Left lung (tissue), 4 donors: ENCODE measurements at regions not wholly inside any gene's neighbourhood (a gene's known extent, or its start where the extent isn't known, plus 50 kb on each side); places are given as distances from the start of the nearest gene placed in this dataset.

Experiments used
- ATAC-seq: fragments of 200-7000 bp; cut with Tn5 transposase; one replicate; pipeline ENCODE4 v1.9.1; 2020; ENCODE audit warnings: moderate library complexity
- DNase-seq, 4 donors: peaks; one replicate each; pipeline ENCODE4 v3.0.0-alpha.2; 2013 to 2020
- H3K27ac ChIP-seq, 2 donors: fragments of 200-600 bp; sonication (generic) in 1 of 2; one replicate each; pipeline versions ENCODE4 v1.5.0 to v1.8.0; 2020 to 2021
- H3K27me3 ChIP-seq, 2 donors: fragments of 200-600 bp; sonication (generic) in 1 of 2; one replicate each; pipeline versions ENCODE4 v1.5.0 to v1.8.0; 2020 to 2021
- H3K36me3 ChIP-seq, 2 donors: fragments of 200-600 bp; sonication (generic) in 1 of 2; one replicate each; pipeline versions ENCODE4 v1.5.0 to v1.8.0; 2020 to 2021
- H3K4me1 ChIP-seq, 2 donors: fragments of 200-600 bp; one replicate each; pipeline ENCODE4 v1.8.0; 2021
- H3K4me3 ChIP-seq, 2 donors: fragments of 200-600 bp; sonication (generic) in 1 of 2; one replicate each; pipeline versions ENCODE4 v1.5.0 to v1.8.0; 2020 to 2021; ENCODE audit warnings: mild to moderate bottlenecking in 1 of 2
- H3K9me3 ChIP-seq, 2 donors: fragments of 200-600 bp; sonication (generic) in 1 of 2; one replicate each; pipeline versions ENCODE4 v1.5.0 to v1.8.0; 2020 to 2021
- intact Hi-C, 2 donors: fragments of 100-400 bp; cut with DNase I; formaldehyde crosslinking; loops; one replicate each; pipeline versions ENCODE4 v1.11.2 to v1.14.2; 2022
- TF ChIP-seq, protein P1 (sequence below), 2 donors: fragments of 200-600 bp; sonication (generic) in 1 of 2; IDR thresholded peaks; one replicate each; pipeline versions ENCODE4 v1.5.0 to v1.8.0; 2021; ENCODE audit warnings: antibody characterized with exemption in 2 of 2
- donor health status: DM: no; HTN: yes; CAD: no.
- donor health status: DM: no; HTN: no; CAD: no.

DNA sequence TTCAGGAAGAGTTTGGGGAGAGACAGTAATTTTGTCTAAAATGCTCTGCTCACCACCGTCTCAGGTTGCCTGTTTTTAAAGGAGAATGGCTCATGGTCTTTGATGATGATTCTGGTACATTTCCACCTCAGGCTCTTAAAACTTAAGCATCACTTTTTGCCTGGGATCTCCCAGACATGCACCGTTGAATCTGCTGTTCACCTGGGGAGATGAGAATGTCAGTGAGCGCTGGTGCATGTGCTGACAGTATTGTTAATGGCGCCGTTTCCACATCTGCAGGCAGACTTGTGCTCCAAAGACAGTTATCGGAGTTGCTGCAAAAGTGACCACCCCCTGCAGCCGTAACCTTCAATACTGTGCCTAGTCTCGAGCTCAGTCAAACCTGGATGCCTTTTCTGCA lies 219.0 kb upstream of the TPM1 start:
- intact Hi-C loops, result no loop called here
- ATAC-seq (no peak), DNase-seq (no peak)
- Histone ChIP-seq H3K27me3 (no peaks in the 10 kb centered on the region), H3K4me3 (no peak overlapping the region), H3K4me1 (no peaks in the 10 kb centered on the region), H3K27ac (no peak overlapping the region), H3K9me3 (no peaks in the 10 kb centered on the region), H3K36me3 (no peaks in the 10 kb centered on the region)
- TF ChIP-seq, protein P1, sequence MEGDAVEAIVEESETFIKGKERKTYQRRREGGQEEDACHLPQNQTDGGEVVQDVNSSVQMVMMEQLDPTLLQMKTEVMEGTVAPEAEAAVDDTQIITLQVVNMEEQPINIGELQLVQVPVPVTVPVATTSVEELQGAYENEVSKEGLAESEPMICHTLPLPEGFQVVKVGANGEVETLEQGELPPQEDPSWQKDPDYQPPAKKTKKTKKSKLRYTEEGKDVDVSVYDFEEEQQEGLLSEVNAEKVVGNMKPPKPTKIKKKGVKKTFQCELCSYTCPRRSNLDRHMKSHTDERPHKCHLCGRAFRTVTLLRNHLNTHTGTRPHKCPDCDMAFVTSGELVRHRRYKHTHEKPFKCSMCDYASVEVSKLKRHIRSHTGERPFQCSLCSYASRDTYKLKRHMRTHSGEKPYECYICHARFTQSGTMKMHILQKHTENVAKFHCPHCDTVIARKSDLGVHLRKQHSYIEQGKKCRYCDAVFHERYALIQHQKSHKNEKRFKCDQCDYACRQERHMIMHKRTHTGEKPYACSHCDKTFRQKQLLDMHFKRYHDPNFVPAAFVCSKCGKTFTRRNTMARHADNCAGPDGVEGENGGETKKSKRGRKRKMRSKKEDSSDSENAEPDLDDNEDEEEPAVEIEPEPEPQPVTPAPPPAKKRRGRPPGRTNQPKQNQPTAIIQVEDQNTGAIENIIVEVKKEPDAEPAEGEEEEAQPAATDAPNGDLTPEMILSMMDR (IDR thresholded peaks at IDR 0.05), result no peak

DNA sequence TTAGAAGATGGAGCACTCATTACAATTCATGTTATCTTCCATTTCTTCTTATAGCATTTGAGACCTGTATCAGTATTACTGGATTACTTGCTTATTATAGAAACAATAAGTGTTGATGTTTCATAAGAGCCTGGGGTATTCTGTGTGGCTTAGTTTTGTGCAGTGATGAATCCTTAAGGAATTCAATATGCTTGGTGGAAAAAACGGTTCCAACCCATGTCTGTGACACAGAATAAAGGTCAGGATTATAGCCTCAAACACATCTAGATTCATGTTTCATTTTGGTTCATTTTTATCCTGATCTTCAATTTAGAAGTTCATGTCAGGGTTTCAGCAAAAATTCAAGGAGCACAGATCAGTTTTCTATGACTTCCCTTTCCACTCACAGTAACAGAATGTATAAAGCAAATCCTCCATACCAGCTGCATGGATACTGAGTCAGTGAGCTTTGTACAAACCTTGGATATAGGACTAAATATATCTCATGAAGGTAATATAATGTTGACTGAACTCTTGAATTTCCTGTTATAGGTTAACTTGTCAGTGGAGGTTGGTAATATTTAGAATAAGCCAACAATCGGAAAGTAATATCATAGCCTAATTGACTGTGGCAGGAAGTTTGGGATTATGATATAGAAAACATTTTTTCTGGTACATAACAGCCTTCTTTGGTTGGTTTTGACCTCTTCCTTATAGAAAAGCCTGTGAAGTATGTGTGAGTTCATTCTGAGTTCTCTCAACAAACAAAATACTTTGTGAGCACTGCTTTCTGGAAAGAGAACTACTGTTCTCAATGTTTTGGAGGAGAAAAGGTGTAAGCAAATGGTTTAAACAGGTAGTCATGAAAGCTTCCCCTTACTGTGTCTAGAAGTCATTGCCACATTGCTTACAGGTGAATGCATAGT lies 218.2 kb upstream of the TPM1 start:
- intact Hi-C loops, result no loop called here
- Histone ChIP-seq H3K36me3 (no peaks in the 10 kb centered on the region), H3K4me3 (no peak overlapping the region), H3K4me1 (no peaks in the 10 kb centered on the region), H3K27me3 (no peaks in the 10 kb centered on the region), H3K9me3 (no peaks in the 10 kb centered on the region), H3K27ac (no peak overlapping the region)
- DNase-seq, result no peak
- TF ChIP-seq, protein P1 (IDR thresholded peaks at IDR 0.05), result no peak
- ATAC-seq, result no peak

DNA sequence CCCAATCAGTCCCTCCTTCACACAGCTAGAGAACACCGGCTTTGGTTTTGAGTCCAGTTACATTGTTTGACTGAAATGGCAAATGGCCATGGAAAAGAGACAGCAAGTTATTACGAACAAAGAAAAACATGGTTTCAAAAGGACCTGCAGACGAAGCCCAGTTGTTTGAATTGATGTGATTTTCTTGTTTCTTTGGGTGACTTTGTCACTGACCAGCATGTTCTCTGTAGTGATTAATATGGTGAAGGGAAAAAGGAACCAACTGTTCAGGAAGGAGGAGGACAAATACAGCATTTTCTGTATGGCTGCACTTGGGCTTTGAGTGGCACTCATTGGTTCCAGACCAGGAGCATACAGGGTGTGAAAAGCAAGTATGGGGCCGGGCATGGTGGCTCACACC lies 217.4 kb upstream of the TPM1 start:
- H3K27ac ChIP-seq, result no peak overlapping the region
- no peak overlapping the region for H3K4me3 ChIP-seq
- no peaks in the 10 kb centered on the region for H3K27me3 ChIP-seq
- no peaks in the 10 kb centered on the region for H3K9me3 ChIP-seq
- H3K4me1 ChIP-seq, result no peaks in the 10 kb centered on the region
- intact Hi-C loops, result no loop called here
- no peaks in the 10 kb centered on the region for H3K36me3 ChIP-seq
- no peak for ATAC-seq
- TF ChIP-seq, protein P1 (IDR thresholded peaks at IDR 0.05), result no peak
- no peak for DNase-seq

DNA sequence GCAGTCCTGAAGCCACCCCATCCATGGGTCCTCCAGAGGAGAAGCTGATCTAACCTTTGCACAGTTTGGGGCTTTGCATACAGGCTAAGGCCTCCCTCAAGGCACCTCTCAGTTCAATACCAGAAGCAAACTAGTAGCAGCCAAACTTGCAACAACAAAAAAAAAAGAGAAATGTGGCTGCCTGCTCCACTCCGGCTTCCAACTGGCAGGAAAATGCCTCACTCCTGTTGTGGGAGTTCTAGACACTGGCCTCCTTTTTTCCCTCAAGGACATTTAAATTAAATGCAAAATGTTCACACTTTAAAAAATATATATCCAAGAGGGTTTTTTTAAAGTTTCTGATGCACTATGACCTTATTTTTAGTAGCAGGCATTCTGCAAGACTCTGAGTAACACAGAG lies 216.0 kb upstream of the TPM1 start:
- DNase-seq, result no peak
- intact Hi-C loops, result no loop called here
- TF ChIP-seq, protein P1 (IDR thresholded peaks at IDR 0.05), result no peak
- H3K27ac ChIP-seq, result no peak overlapping the region
- no peak overlapping the region for H3K4me3 ChIP-seq
- no peaks in the 10 kb centered on the region for H3K4me1 ChIP-seq
- H3K27me3 ChIP-seq, result no peaks in the 10 kb centered on the region
- H3K9me3 ChIP-seq, result no peaks in the 10 kb centered on the region
- no peaks in the 10 kb centered on the region for H3K36me3 ChIP-seq
- no peak for ATAC-seq

DNA sequence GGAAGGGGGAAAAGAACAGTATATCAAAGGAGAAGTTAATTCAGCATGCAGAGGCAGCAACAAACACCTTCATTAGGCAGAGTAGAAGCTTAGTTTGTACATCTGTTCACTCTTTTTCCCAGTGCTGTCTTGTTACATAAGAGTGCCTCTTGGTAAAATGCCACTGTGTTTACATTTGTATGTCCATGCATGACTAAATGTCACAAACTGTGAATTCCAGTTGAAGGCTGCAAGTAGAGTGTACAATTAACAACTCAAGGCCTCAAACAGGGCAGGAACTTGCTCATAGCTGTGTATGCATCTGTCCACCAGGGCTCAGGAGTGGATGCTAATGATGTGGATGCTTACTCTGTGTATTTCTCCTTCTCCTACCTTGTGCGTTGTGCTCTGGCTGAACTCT lies 214.2 kb upstream of the TPM1 start:
- H3K4me3 ChIP-seq, result no peak overlapping the region
- no peaks in the 10 kb centered on the region for H3K4me1 ChIP-seq
- no peaks in the 10 kb centered on the region for H3K9me3 ChIP-seq
- H3K27ac ChIP-seq, result no peak overlapping the region
- no peaks in the 10 kb centered on the region for H3K36me3 ChIP-seq
- intact Hi-C loops, result no loop called here
- TF ChIP-seq, protein P1 (IDR thresholded peaks at IDR 0.05), result no peak
- DNase-seq (no peak), ATAC-seq (no peak)
- H3K27me3 ChIP-seq, result no peaks in the 10 kb centered on the region
